HEK293 (cell line): ENCODE measurements at regions not wholly inside any gene's neighbourhood (a gene's known extent, or its start where the extent isn't known, plus 50 kb on each side); places are given as distances from the start of the nearest gene placed in this dataset.

ENCODE experiments used
- CTCF ChIA-PET: fragments of 350-600 bp; formaldehyde crosslinking; extraction: SDS; loops from one replicate; lab custom pipeline; 2021; ENCODE audit warnings: antibody characterized with exemption; lab: Yijun Ruan, JAX
- POLR2A ChIA-PET: fragments of 300-600 bp; formaldehyde crosslinking; extraction: SDS; loops from one replicate; lab custom pipeline; 2020; ENCODE audit warnings: antibody characterized with exemption, inconsistent platforms; lab: Yijun Ruan, JAX
- H3K27ac ChIP-seq: fragments of 200-500 bp; sonication (Bioruptor generic); 2 replicates; pipeline ENCODE4 v1.5.1; 2014; ENCODE audit warnings: low read depth, low read length, control low read depth, inconsistent platforms; ENCODE audit errors: extremely low read depth
- H3K36me3 ChIP-seq, 2 experiments: fragments of 200-500 bp in 1 of 2; sonication (Bioruptor generic) in 1 of 2; 1 replicate in 1 of 2; 2 replicates in 1 of 2; pipeline ENCODE4 v1.5.1; 2014 to 2017; ENCODE audit warnings: inconsistent platforms in 2 of 2, low read length in 2 of 2; ENCODE audit not compliant: control insufficient read depth in 2 of 2, insufficient read depth in 1 of 2
- H3K4me1 ChIP-seq: fragments of 200-500 bp; sonication (Bioruptor generic); 2 replicates; pipeline ENCODE4 v1.5.1; 2014; ENCODE audit warnings: mild to moderate bottlenecking, low read length, inconsistent platforms; ENCODE audit not compliant: control insufficient read depth, insufficient read depth
- H3K4me3 ChIP-seq: 2 replicates; pipeline ENCODE4 v1.5.1; 2011; ENCODE audit warnings: low read depth, mild to moderate bottlenecking, control low read depth, low read length, moderate library complexity
- H3K9me3 ChIP-seq: fragments of 200-500 bp; sonication (Bioruptor generic); 2 replicates; pipeline ENCODE4 v1.5.1; 2014; ENCODE audit warnings: low read depth, low read length, inconsistent platforms; ENCODE audit not compliant: control insufficient read depth, insufficient read depth
- EGR2 ChIP-seq: fragments of 450-650 bp; formaldehyde crosslinking; IDR thresholded peaks from 2 replicates; pipeline ENCODE4 v1.5.1; 2016; ENCODE audit warnings: low read depth, missing biosample characterization, missing genetic modification characterization
- FEZF1 ChIP-seq: fragments of 450-650 bp; formaldehyde crosslinking; IDR thresholded peaks from 2 replicates; pipeline ENCODE4 v1.5.1; 2016; ENCODE audit warnings: missing biosample characterization, missing genetic modification characterization
- GLIS1 ChIP-seq: fragments of 450-650 bp; formaldehyde crosslinking; IDR thresholded peaks from 2 replicates; pipeline ENCODE4 v1.5.1; 2016; ENCODE audit warnings: missing biosample characterization, missing genetic modification characterization
- GLIS2 ChIP-seq: fragments of 450-650 bp; formaldehyde crosslinking; IDR thresholded peaks from 2 replicates; pipeline ENCODE4 v1.5.1; 2016; ENCODE audit warnings: missing biosample characterization, missing genetic modification characterization
- HOXA7 ChIP-seq: sonication (generic); formaldehyde crosslinking; IDR thresholded peaks from 2 replicates; pipeline ENCODE4 v1.8.1; 2022; ENCODE audit warnings: missing genetic modification reagents, borderline replicate concordance
- KLF1 ChIP-seq: fragments of 450-650 bp; formaldehyde crosslinking; IDR thresholded peaks from 2 replicates; pipeline ENCODE4 v1.5.1; 2016; ENCODE audit warnings: missing biosample characterization, missing genetic modification characterization
- KLF7 ChIP-seq: fragments of 450-650 bp; formaldehyde crosslinking; IDR thresholded peaks from 2 replicates; pipeline ENCODE4 v1.5.1; 2016; ENCODE audit warnings: missing biosample characterization, missing genetic modification characterization, borderline replicate concordance
- PATZ1 ChIP-seq: fragments of 450-650 bp; formaldehyde crosslinking; IDR thresholded peaks from 2 replicates; pipeline ENCODE4 v1.5.1; 2016; ENCODE audit warnings: missing biosample characterization, missing genetic modification characterization
- SCRT2 ChIP-seq: fragments of 450-650 bp; formaldehyde crosslinking; IDR thresholded peaks from 2 replicates; pipeline ENCODE4 v1.5.1; 2016; ENCODE audit warnings: missing biosample characterization, missing genetic modification characterization
- TCF7L2 ChIP-seq: IDR thresholded peaks from 2 replicates; pipeline ENCODE4 v1.6.1; 2011; ENCODE audit warnings: low read depth, mild to moderate bottlenecking, inconsistent platforms, low read length, moderate library complexity, borderline replicate concordance
- TRIM28 ChIP-seq: IDR thresholded peaks from 2 replicates; pipeline ENCODE4 v1.6.1; 2011; ENCODE audit warnings: low read length, control low read depth, borderline replicate concordance
- WT1 ChIP-seq: fragments of 450-650 bp; formaldehyde crosslinking; IDR thresholded peaks from 2 replicates; pipeline ENCODE4 v1.5.1; 2016; ENCODE audit warnings: missing biosample characterization, missing genetic modification characterization
- ZBTB17 ChIP-seq: fragments of 450-650 bp; formaldehyde crosslinking; IDR thresholded peaks from 2 replicates; pipeline ENCODE4 v1.5.1; 2016; ENCODE audit warnings: missing biosample characterization, missing genetic modification characterization
- ZBTB44 ChIP-seq: fragments of 450-650 bp; IDR thresholded peaks from 2 replicates; pipeline ENCODE4 v1.5.1; 2018; ENCODE audit warnings: missing biosample characterization, mild to moderate bottlenecking, missing genetic modification characterization
- ZNF146 ChIP-seq: fragments of 450-650 bp; formaldehyde crosslinking; IDR thresholded peaks from 2 replicates; pipeline ENCODE4 v1.5.1; 2016; ENCODE audit warnings: missing biosample characterization, missing genetic modification characterization
- ZNF169 ChIP-seq: fragments of 450-650 bp; formaldehyde crosslinking; IDR thresholded peaks from 2 replicates; pipeline ENCODE4 v1.5.1; 2016; ENCODE audit warnings: missing biosample characterization, missing genetic modification characterization
- ZNF211 ChIP-seq: fragments of 450-650 bp; formaldehyde crosslinking; IDR thresholded peaks from 2 replicates; pipeline ENCODE4 v1.5.1; 2016; ENCODE audit warnings: low read depth, missing biosample characterization, missing genetic modification characterization
- ZNF239 ChIP-seq: fragments of 450-650 bp; formaldehyde crosslinking; IDR thresholded peaks from 2 replicates; pipeline ENCODE4 v1.5.1; 2016; ENCODE audit warnings: missing biosample characterization, missing genetic modification characterization
- ZNF311 ChIP-seq: fragments of 450-650 bp; formaldehyde crosslinking; IDR thresholded peaks from 2 replicates; pipeline ENCODE4 v1.5.1; 2017; ENCODE audit warnings: missing biosample characterization, missing genetic modification characterization, borderline replicate concordance
- ZNF354C ChIP-seq: fragments of 450-650 bp; formaldehyde crosslinking; IDR thresholded peaks from 2 replicates; pipeline ENCODE4 v1.5.1; 2016; ENCODE audit warnings: missing biosample characterization, missing genetic modification characterization, low read depth, borderline replicate concordance
- ZNF362 ChIP-seq: fragments of 450-650 bp; formaldehyde crosslinking; IDR thresholded peaks from 2 replicates; pipeline ENCODE4 v1.5.1; 2016; ENCODE audit warnings: missing biosample characterization, missing genetic modification characterization
- ZNF488 ChIP-seq: fragments of 450-650 bp; formaldehyde crosslinking; IDR thresholded peaks from 2 replicates; pipeline ENCODE4 v1.5.1; 2016; ENCODE audit warnings: missing biosample characterization, missing genetic modification characterization
- ZNF510 ChIP-seq: fragments of 450-650 bp; formaldehyde crosslinking; IDR thresholded peaks from 2 replicates; pipeline ENCODE4 v1.5.1; 2018; ENCODE audit warnings: mild to moderate bottlenecking, missing genetic modification characterization, missing biosample characterization; ENCODE audit not compliant: insufficient replicate concordance
- ZNF530 ChIP-seq: fragments of 450-650 bp; formaldehyde crosslinking; IDR thresholded peaks from 2 replicates; pipeline ENCODE4 v1.5.1; 2016; ENCODE audit warnings: low read depth, missing biosample characterization, missing genetic modification characterization
- ZNF561 ChIP-seq: fragments of 450-650 bp; IDR thresholded peaks from 2 replicates; pipeline ENCODE4 v1.5.1; 2018; ENCODE audit warnings: missing biosample characterization, missing genetic modification characterization, borderline replicate concordance
- ZNF658 ChIP-seq: fragments of 450-650 bp; formaldehyde crosslinking; IDR thresholded peaks from 2 replicates; pipeline ENCODE4; 2016; ENCODE audit warnings: missing biosample characterization, missing genetic modification characterization
- ZNF677 ChIP-seq: fragments of 450-650 bp; IDR thresholded peaks from 2 replicates; pipeline ENCODE4 v1.5.0; 2018; ENCODE audit warnings: missing biosample characterization, mild to moderate bottlenecking, missing genetic modification characterization, moderate library complexity
- ZNF692 ChIP-seq: fragments of 450-650 bp; formaldehyde crosslinking; IDR thresholded peaks from 2 replicates; pipeline ENCODE4 v1.5.1; 2016; ENCODE audit warnings: missing biosample characterization, missing genetic modification characterization
- ZSCAN16 ChIP-seq: fragments of 450-650 bp; formaldehyde crosslinking; IDR thresholded peaks from 2 replicates; pipeline ENCODE4 v1.5.1; 2016; ENCODE audit warnings: missing biosample characterization, missing genetic modification characterization
- ZXDB ChIP-seq: fragments of 450-650 bp; formaldehyde crosslinking; IDR thresholded peaks from 2 replicates; pipeline ENCODE4 v1.5.1; 2016; ENCODE audit warnings: missing biosample characterization, missing genetic modification characterization

GRCh38 chr1:228867951-228868730, 132.9 kb downstream of the RHOU start:
- Histone ChIP-seq H3K27ac (peak overlapping the region; percentile 70; the same call in 1 of the 2 replicates), H3K9me3 (no peaks in the 10 kb centered on the region), H3K4me3 (no peak overlapping the region), H3K36me3 (no peaks in the 10 kb centered on the region), H3K4me1 (peaks cover 25% of the 10 kb centered on the region)
- ChIA-PET POLR2A (interaction anchor here (0.8 kb wide), 1 partner anchor 205 kb away, joined by 3 read pairs; no protein-coding TSS in a partner anchor), CTCF (interaction anchor here (1.1 kb wide), 1 partner anchor 361 kb away, joined by 3 read pairs; no protein-coding TSS in a partner anchor)
- no peak for TF ChIP-seq ZBTB44 (tag by site-specific recombination)
- TF ChIP-seq ZSCAN16 (tag by site-specific recombination) = no peak
- no peak for TF ChIP-seq ZXDB (tag by site-specific recombination)
- TF ChIP-seq TCF7L2 = no peak
- TF ChIP-seq FEZF1 (tag by site-specific recombination) = no peak
- no peak for TF ChIP-seq ZNF354C (tag by site-specific recombination)
- no peak for TF ChIP-seq EGR2 (tag by site-specific recombination)
- TF ChIP-seq WT1 (tag by site-specific recombination) = no peak
- no peak for TF ChIP-seq ZNF362 (tag by site-specific recombination)
- TF ChIP-seq ZNF239 = no peak
- no peak for TF ChIP-seq ZBTB17 (tag by site-specific recombination)
- TF ChIP-seq KLF7 = no peak
- TF ChIP-seq ZNF146 (tag by site-specific recombination) = no peak
- 0 out of 2 replicates have a peak, but pooled peaks have one; percentile 14 for TF ChIP-seq GLIS1 (tag by site-specific recombination)
- 0 out of 2 replicates have a peak, but pooled peaks have one; percentile 2 for TF ChIP-seq KLF1
- TF ChIP-seq ZNF211 (tag by site-specific recombination) = no peak
- no peak for TF ChIP-seq ZNF530 (tag by site-specific recombination)
- no peak for TF ChIP-seq ZNF510 (tag by site-specific recombination)
- no peak for TF ChIP-seq ZNF169 (tag by site-specific recombination)
- TF ChIP-seq SCRT2 = peak; percentile 93
- TF ChIP-seq ZNF692 (tag by site-specific recombination) = no peak
- TF ChIP-seq ZNF658 (tag by site-specific recombination) = no peak
- TF ChIP-seq GLIS2 (tag by site-specific recombination) = no peak
- no peak for TF ChIP-seq HOXA7 (CRISPR knock-in tag)
- no peak for TF ChIP-seq TRIM28
- TF ChIP-seq ZNF488 = no peak
- no peak for TF ChIP-seq PATZ1 (tag by site-specific recombination)
- no peak for TF ChIP-seq ZNF561
- no peak for TF ChIP-seq ZNF311 (tag by site-specific recombination)
- TF ChIP-seq ZNF677 (tag by site-specific recombination) = no peak
